ENCODE measurements at regions not wholly inside any gene's neighbourhood (a gene's known extent, or its start where the extent isn't known, plus 50 kb on each side); places are given as distances from the start of the nearest gene placed in this dataset.
A peak's percentile ranks its signal among the peaks of the same experiment; 100 is the strongest.

GRCh38 chr11:29343465-29344333, 673.1 kb downstream of the KCNA4 start:
- no peak for DNase-seq (ENCODE audit: low read depth)

- peak; percentile 58 for DNase-seq (ENCODE audit: low read depth)
Measured at GRCh38 chr11:29336727-29337575, 679.9 kb downstream of the KCNA4 start.

GRCh38 chr11:29334776-29335130, 682.1 kb downstream of the KCNA4 start:
- DNase-seq (ENCODE audit: low read depth) = no peak

GRCh38 chr11:29333993-29334775, 682.6 kb downstream of the KCNA4 start:
- no peak for DNase-seq (ENCODE audit: low read depth)

GRCh38 chr11:29331451-29332010, 685.3 kb downstream of the KCNA4 start:
- DNase-seq (ENCODE audit: low read depth) = no peak

GRCh38 chr11:29328961-29329441, 687.8 kb downstream of the KCNA4 start:
- DNase-seq (ENCODE audit: low read depth) = no peak

GRCh38 chr11:29327891-29328290, 688.9 kb downstream of the KCNA4 start:
- DNase-seq (ENCODE audit: low read depth) = no peak

GRCh38 chr11:29326757-29327156, 690.1 kb downstream of the KCNA4 start:
- no peak for DNase-seq (ENCODE audit: low read depth)

GRCh38 chr11:29324328-29324727, 692.5 kb downstream of the KCNA4 start:
- DNase-seq (ENCODE audit: low read depth) = no peak

GRCh38 chr11:29321293-29322132, 695.3 kb downstream of the KCNA4 start:
- DNase-seq (ENCODE audit: low read depth) = no peak

GRCh38 chr11:29320196-29320595, 696.6 kb downstream of the KCNA4 start:
- DNase-seq (ENCODE audit: low read depth) = no peak

GRCh38 chr11:29319210-29319609, 697.6 kb downstream of the KCNA4 start:
- no peak for DNase-seq (ENCODE audit: low read depth)

GRCh38 chr11:29318134-29318845, 698.5 kb downstream of the KCNA4 start:
- DNase-seq (ENCODE audit: low read depth) = no peak

- no peak for DNase-seq (ENCODE audit: low read depth)
Measured at GRCh38 chr11:29317694-29318093, 699.1 kb downstream of the KCNA4 start.

- no peak for DNase-seq (ENCODE audit: low read depth)
Measured at GRCh38 chr11:29315275-29315674, 701.6 kb downstream of the KCNA4 start.

- no peak for DNase-seq (ENCODE audit: low read depth)
Measured at GRCh38 chr11:29314211-29314610, 702.6 kb downstream of the KCNA4 start.

GRCh38 chr11:29312812-29313211, 704.0 kb downstream of the KCNA4 start:
- DNase-seq (ENCODE audit: low read depth) = peak; percentile 81

GRCh38 chr11:29310725-29311342, 706.0 kb downstream of the KCNA4 start:
- DNase-seq (ENCODE audit: low read depth) = no peak

- DNase-seq (ENCODE audit: low read depth) = peak; percentile 79
Measured at GRCh38 chr11:29309992-29310391, 706.8 kb downstream of the KCNA4 start.

- DNase-seq (ENCODE audit: low read depth) = peak; percentile 83
Measured at GRCh38 chr11:29306527-29306926, 710.3 kb downstream of the KCNA4 start.

Data from HS-5 (cell line).